Endodermal cell (in vitro differentiated cells): ENCODE measurements at regions not wholly inside any gene's neighbourhood (a gene's known extent, or its start where the extent isn't known, plus 50 kb on each side); places are given as distances from the start of the nearest gene placed in this dataset.

Source experiments
- DNase-seq: peaks from one replicate; pipeline ENCODE4 v3.0.0-alpha.2; 2017
- H3K27ac ChIP-seq: 2 replicates; pipeline ENCODE4 v1.5.1; 2013; ENCODE audit warnings: mild to moderate bottlenecking, low read depth, low read length, moderate library complexity
- H3K27me3 ChIP-seq: 2 replicates; pipeline ENCODE4 v1.6.1; 2013; ENCODE audit warnings: mild to moderate bottlenecking, low read length, moderate library complexity; ENCODE audit not compliant: insufficient read depth, control insufficient read depth, poor library complexity, severe bottlenecking
- H3K36me3 ChIP-seq: 2 replicates; pipeline ENCODE4 v1.7.0; 2013; ENCODE audit warnings: mild to moderate bottlenecking, low read length, moderate library complexity; ENCODE audit not compliant: control insufficient read depth, insufficient read depth
- H3K4me1 ChIP-seq: one replicate; pipeline ENCODE4 v1.7.0; 2013; ENCODE audit warnings: low read length; ENCODE audit not compliant: control insufficient read depth, insufficient read depth
- H3K4me3 ChIP-seq: 2 replicates; pipeline ENCODE4 v1.5.1; 2013; ENCODE audit warnings: mild to moderate bottlenecking, low read length, moderate library complexity
- H3K9ac ChIP-seq: 2 replicates; pipeline ENCODE4 v1.6.1; 2013; ENCODE audit warnings: mild to moderate bottlenecking, low read length, moderate library complexity; ENCODE audit not compliant: poor library complexity, severe bottlenecking; ENCODE audit errors: extremely low read depth
- H3K9me3 ChIP-seq: 2 replicates; pipeline ENCODE4 v1.6.1; 2013; ENCODE audit warnings: mild to moderate bottlenecking, low read length, moderate library complexity; ENCODE audit not compliant: control insufficient read depth
- H3K27ac Mint-ChIP-seq: 2 replicates; pipeline ENCODE4 v1.8.0; 2020; ENCODE audit warnings: mixed read lengths
- H3K27me3 Mint-ChIP-seq: 2 replicates; pipeline ENCODE4 v1.8.0; 2021; ENCODE audit warnings: mild to moderate bottlenecking, mixed read lengths; ENCODE audit not compliant: insufficient read depth
- H3K36me3 Mint-ChIP-seq: 2 replicates; pipeline ENCODE4 v1.8.0; 2020; ENCODE audit warnings: low read depth, mixed read lengths
- H3K4me1 Mint-ChIP-seq: 2 replicates; pipeline ENCODE4 v1.8.0; 2020; ENCODE audit warnings: mixed read lengths
- H3K4me3 Mint-ChIP-seq: 2 replicates; pipeline ENCODE4 v1.8.0; 2020; ENCODE audit warnings: mild to moderate bottlenecking, moderate library complexity, mixed read lengths
- H3K9me3 Mint-ChIP-seq: 2 replicates; pipeline ENCODE4 v1.8.0; 2020; ENCODE audit warnings: mild to moderate bottlenecking, mixed read lengths
- CTCF ChIP-seq: fragments of 200-600 bp; sonication (generic); conservative IDR thresholded peaks from 2 replicates; pipeline ENCODE4 v1.5.0; 2021; ENCODE audit warnings: antibody characterized with exemption, mild to moderate bottlenecking
- WGBS, 2 experiments: methylation state at CpG; one replicate each; pipeline versions ENCODE4 v1.1.5 to v1.1.7; 2013; ENCODE audit warnings: missing lambda C conversion rate in 2 of 2, mixed read lengths in 1 of 2; ENCODE audit not compliant: insufficient coverage in 1 of 2, insufficient read length in 1 of 2; 5-methylcytosine and 5-hydroxymethylcytosine counted together

GRCh38 chr21:22342889-22343288, 1344.7 kb downstream of the NCAM2 start:
- no peak for TF ChIP-seq CTCF
- Mint-ChIP-seq H3K36me3 (no peaks in the 10 kb centered on the region), H3K27ac (no peak overlapping the region), H3K27me3 (no peaks in the 10 kb centered on the region), H3K9me3 (peaks cover 24% of the 10 kb centered on the region), H3K4me3 (no peak overlapping the region), H3K4me1 (peaks cover 3% of the 10 kb centered on the region)
- no peaks in the 10 kb centered on the region for H3K27me3 ChIP-seq
- no peak for DNase-seq
- H3K4me1 ChIP-seq, result no peaks in the 10 kb centered on the region
- no peaks in the 10 kb centered on the region for H3K36me3 ChIP-seq
- no peak overlapping the region for H3K9ac ChIP-seq
- no peak overlapping the region for H3K4me3 ChIP-seq
- peaks cover 5% of the 10 kb centered on the region for H3K9me3 ChIP-seq
- H3K27ac ChIP-seq, result no peak overlapping the region
- WGBS, 2 experiments, result 60 to 83% methylated on average over 1 of the region's 1 CpG

GRCh38 chr21:22343303-22343702, 1345.1 kb downstream of the NCAM2 start:
- Histone ChIP-seq H3K27ac (no peak overlapping the region), H3K4me3 (no peak overlapping the region), H3K9ac (no peak overlapping the region), H3K9me3 (peaks cover 5% of the 10 kb centered on the region), H3K36me3 (no peaks in the 10 kb centered on the region), H3K4me1 (no peaks in the 10 kb centered on the region), H3K27me3 (no peaks in the 10 kb centered on the region)
- Mint-ChIP-seq H3K36me3 (no peaks in the 10 kb centered on the region), H3K4me3 (no peak overlapping the region), H3K27me3 (no peaks in the 10 kb centered on the region), H3K27ac (no peak overlapping the region), H3K9me3 (peaks cover 24% of the 10 kb centered on the region), H3K4me1 (peaks cover 3% of the 10 kb centered on the region)
- DNase-seq, result no peak
- WGBS, 2 experiments, result no CpG with 5 or more reads among the region's 2 CpGs
- no peak for TF ChIP-seq CTCF

- Histone ChIP-seq H3K27ac (no peak overlapping the region), H3K27me3 (no peaks in the 10 kb centered on the region), H3K36me3 (no peaks in the 10 kb centered on the region), H3K4me1 (no peaks in the 10 kb centered on the region), H3K9ac (no peak overlapping the region), H3K4me3 (no peak overlapping the region), H3K9me3 (peaks cover 5% of the 10 kb centered on the region)
- H3K9me3 Mint-ChIP-seq, result peaks cover 23% of the 10 kb centered on the region
- no peak for DNase-seq
- H3K4me3 Mint-ChIP-seq, result no peak overlapping the region
- H3K27ac Mint-ChIP-seq, result no peak overlapping the region
- peaks cover 3% of the 10 kb centered on the region for H3K4me1 Mint-ChIP-seq
- H3K36me3 Mint-ChIP-seq, result no peaks in the 10 kb centered on the region
- no peaks in the 10 kb centered on the region for H3K27me3 Mint-ChIP-seq
- no peak for TF ChIP-seq CTCF
Observed at GRCh38 chr21:22343721-22344120, 1345.5 kb downstream of the NCAM2 start.
